ENCODE measurements at regions not wholly inside any gene's neighbourhood (a gene's known extent, or its start where the extent isn't known, plus 50 kb on each side); places are given as distances from the start of the nearest gene placed in this dataset.

DNA sequence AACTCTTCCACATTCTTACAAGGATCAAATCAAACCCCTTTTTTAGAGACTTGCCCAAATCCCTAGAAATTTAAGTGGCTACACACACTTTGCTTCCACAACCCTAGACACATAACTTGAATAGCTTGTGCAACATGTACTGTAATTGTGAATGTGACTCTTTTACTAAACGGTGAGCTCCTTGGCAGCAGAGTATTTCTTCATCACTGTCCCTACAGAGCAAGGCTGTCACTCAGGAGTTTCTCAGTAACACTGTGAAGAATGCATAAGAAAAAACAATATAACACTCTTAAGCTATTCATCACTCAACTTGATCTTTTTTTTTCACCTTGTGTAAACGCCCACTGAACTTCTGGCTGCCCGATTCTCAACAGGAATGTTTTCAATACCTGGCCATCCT lies 53.8 kb upstream of the ADAMTS18 start:
- ATAC-seq (no peak), DNase-seq (no peak)
- Mint-ChIP-seq H3K27ac (no peak overlapping the region), H3K4me3 (no peak overlapping the region), H3K4me1 (ENCODE audit: low read depth) (no peaks in the 10 kb centered on the region), H3K9me3 (peaks cover 2% of the 10 kb centered on the region), H3K27me3 (peaks cover 4% of the 10 kb centered on the region), H3K36me3 (ENCODE audit: low read depth) (no peaks in the 10 kb centered on the region)
- intact Hi-C loops (cut with micrococcal nuclease) = no loop called here
- ChIA-PET POLR2A (no interaction called here), CTCF (no interaction called here)
- TF ChIP-seq, protein P1, sequence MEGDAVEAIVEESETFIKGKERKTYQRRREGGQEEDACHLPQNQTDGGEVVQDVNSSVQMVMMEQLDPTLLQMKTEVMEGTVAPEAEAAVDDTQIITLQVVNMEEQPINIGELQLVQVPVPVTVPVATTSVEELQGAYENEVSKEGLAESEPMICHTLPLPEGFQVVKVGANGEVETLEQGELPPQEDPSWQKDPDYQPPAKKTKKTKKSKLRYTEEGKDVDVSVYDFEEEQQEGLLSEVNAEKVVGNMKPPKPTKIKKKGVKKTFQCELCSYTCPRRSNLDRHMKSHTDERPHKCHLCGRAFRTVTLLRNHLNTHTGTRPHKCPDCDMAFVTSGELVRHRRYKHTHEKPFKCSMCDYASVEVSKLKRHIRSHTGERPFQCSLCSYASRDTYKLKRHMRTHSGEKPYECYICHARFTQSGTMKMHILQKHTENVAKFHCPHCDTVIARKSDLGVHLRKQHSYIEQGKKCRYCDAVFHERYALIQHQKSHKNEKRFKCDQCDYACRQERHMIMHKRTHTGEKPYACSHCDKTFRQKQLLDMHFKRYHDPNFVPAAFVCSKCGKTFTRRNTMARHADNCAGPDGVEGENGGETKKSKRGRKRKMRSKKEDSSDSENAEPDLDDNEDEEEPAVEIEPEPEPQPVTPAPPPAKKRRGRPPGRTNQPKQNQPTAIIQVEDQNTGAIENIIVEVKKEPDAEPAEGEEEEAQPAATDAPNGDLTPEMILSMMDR (IDR thresholded peaks at IDR 0.05) = no peak

DNA sequence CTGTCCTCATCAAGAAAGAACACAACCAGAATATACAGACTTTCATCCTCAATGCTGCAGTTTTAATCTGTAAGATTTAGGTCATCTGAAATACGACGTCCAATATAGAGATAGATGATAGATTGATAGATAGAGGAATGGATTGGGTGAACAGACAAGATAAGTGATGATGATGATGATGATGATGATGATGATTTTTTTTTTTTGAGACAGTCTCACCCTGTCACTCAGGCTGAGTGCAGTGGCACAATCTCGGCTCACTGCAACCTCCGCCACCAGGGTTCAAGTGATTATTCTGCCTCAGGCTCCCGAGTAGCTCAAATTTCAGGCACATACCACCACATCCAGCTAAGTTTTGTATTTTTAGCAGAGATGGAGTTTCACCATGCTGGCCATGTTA lies 56.3 kb upstream of the ADAMTS18 start:
- POLR2A ChIA-PET = no interaction called here
- Mint-ChIP-seq H3K4me3 (no peak overlapping the region), H3K4me1 (ENCODE audit: low read depth) (no peaks in the 10 kb centered on the region), H3K9me3 (peaks cover 2% of the 10 kb centered on the region), H3K27me3 (peaks cover 2% of the 10 kb centered on the region), H3K36me3 (ENCODE audit: low read depth) (no peaks in the 10 kb centered on the region), H3K27ac (no peak overlapping the region)
- CTCF ChIA-PET = no interaction called here
- intact Hi-C loops (cut with micrococcal nuclease) = no loop called here
- DNase-seq = no peak
- ATAC-seq = no peak
- TF ChIP-seq, protein P1 (IDR thresholded peaks at IDR 0.05) = no peak

DNA sequence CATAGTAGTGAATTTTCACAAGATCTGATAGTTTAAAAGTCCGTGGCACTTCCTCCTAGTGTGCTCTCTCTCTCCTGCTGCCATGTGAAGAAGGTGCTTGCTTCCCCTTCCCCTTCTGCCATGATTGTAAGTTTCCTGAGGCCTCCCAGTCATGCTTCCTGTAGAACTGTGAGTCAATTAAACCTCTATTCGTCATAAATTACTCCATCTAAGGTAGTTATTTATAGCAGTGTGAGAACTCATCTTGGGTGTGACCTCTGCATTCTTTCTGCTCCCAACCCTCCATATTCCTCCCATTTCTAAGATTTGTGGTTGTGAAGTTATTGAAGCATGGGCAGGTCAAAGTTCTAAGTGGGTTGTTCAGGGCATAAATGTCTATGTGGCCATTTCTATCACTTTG lies 62.1 kb upstream of the ADAMTS18 start:
- POLR2A ChIA-PET = no interaction called here
- TF ChIP-seq, protein P1 (IDR thresholded peaks at IDR 0.05) = no peak

DNA sequence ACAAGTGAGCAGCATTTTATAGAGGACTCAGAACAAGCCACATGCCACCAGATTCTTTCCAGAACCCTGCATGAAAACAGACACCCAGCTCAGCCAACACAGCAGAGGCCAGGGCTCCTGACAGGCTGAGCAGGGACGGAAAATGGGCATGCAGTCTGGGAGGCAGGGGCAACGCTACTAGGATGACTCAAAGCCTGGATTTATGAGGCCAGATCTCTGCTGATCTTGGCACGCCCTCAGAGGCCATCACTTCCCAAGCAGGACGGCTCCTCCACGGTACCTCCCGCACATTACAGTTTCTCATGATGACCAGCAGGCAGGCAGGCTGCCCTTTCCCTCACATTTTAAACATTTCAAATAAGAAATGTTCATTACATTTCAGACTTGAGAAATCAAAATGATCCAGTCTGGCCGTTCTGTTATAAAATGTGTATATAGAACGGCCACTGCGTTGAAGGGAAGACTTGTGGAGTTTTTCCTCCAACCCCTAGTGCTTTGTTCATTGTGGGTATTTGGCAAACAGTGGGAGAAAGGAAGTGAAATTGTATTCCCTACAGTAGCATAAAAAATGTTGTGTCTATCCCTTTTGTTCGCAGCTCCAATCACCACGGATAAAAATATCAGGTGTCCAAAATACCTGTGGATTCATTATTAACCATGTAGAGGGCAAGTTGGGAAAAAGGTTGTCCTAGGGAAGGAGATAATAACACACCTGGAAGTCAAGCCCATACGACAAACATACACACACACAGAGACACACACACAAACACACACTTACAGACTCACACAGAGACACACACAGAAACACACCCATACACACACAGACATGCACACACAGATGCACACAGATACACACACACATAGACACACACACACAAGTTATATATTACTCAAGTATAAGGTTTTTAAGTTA lies 64.8 kb upstream of the ADAMTS18 start:
- H3K4me1 Mint-ChIP-seq (ENCODE audit: low read depth) = no peaks in the 10 kb centered on the region
- ChIA-PET POLR2A (no interaction called here), CTCF (no interaction called here)
- DNase-seq (no peak), ATAC-seq (no peak)
- TF ChIP-seq, protein P1 (IDR thresholded peaks at IDR 0.05) = no peak
- H3K9me3 Mint-ChIP-seq = no peaks in the 10 kb centered on the region
- H3K4me3 Mint-ChIP-seq = no peak overlapping the region
- intact Hi-C loops (cut with micrococcal nuclease) = no loop called here
- H3K36me3 Mint-ChIP-seq (ENCODE audit: low read depth) = no peaks in the 10 kb centered on the region
- H3K27me3 Mint-ChIP-seq = peaks cover 3% of the 10 kb centered on the region
- no peak overlapping the region for H3K27ac Mint-ChIP-seq

More for the DNA sequence above, 62.1 kb upstream of the ADAMTS18 start:
- no peaks in the 10 kb centered on the region for H3K4me1 Mint-ChIP-seq (ENCODE audit: low read depth)
- H3K9me3 Mint-ChIP-seq = no peaks in the 10 kb centered on the region
- H3K27ac Mint-ChIP-seq = no peak overlapping the region
- intact Hi-C loops (cut with micrococcal nuclease) = no loop called here
- no peak overlapping the region for H3K4me3 Mint-ChIP-seq
- H3K36me3 Mint-ChIP-seq (ENCODE audit: low read depth) = no peaks in the 10 kb centered on the region
- H3K27me3 Mint-ChIP-seq = peaks cover 4% of the 10 kb centered on the region
- CTCF ChIA-PET = no interaction called here
- no peak for DNase-seq
- no peak for ATAC-seq

DNA sequence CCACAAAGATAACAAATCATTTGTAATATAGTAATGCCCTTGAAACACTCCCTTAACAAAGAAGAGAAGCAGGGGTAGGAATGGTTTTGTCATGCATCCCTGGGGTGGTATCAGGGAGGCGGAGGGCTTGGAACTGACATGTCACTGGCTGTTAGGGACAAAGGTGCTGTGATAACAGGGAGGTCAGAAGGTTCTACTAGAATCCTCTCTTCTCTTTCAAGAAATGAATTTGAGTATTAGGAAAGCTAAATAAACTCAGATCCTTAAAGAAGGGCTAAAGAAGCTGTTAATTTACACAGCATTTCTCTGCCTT lies 65.4 kb upstream of the ADAMTS18 start:
- Mint-ChIP-seq H3K4me1 (ENCODE audit: low read depth) (no peaks in the 10 kb centered on the region), H3K36me3 (ENCODE audit: low read depth) (no peaks in the 10 kb centered on the region), H3K27me3 (peaks cover 3% of the 10 kb centered on the region), H3K4me3 (no peak overlapping the region), H3K27ac (no peak overlapping the region), H3K9me3 (no peaks in the 10 kb centered on the region)
- ATAC-seq = no peak
- intact Hi-C loops (cut with micrococcal nuclease) = no loop called here
- ChIA-PET CTCF (interaction anchor here (0.6 kb wide), 1 partner anchor 61 kb away, joined by 3 read pairs; no protein-coding TSS in a partner anchor), POLR2A (no interaction called here)
- no peak for DNase-seq
- TF ChIP-seq, protein P1 (IDR thresholded peaks at IDR 0.05) = no peak

Measured in activated CD8-positive, alpha-beta T cell treated with anti-CD3 and anti-CD28 coated beads for 36 hours (primary cell).